Dermis blood vessel endothelial cell (primary cell): ENCODE measurements at regions not wholly inside any gene's neighbourhood (a gene's known extent, or its start where the extent isn't known, plus 50 kb on each side); places are given as distances from the start of the nearest gene placed in this dataset.
"Not testable (repeated sequence)": the region's sequence is repeated elsewhere in the genome, so short reads cannot be mapped to it uniquely, and the experiment has no call there.

Source experiments
- DNase-seq: peaks from one replicate; pipeline ENCODE4 v3.0.0; 2010

DNA sequence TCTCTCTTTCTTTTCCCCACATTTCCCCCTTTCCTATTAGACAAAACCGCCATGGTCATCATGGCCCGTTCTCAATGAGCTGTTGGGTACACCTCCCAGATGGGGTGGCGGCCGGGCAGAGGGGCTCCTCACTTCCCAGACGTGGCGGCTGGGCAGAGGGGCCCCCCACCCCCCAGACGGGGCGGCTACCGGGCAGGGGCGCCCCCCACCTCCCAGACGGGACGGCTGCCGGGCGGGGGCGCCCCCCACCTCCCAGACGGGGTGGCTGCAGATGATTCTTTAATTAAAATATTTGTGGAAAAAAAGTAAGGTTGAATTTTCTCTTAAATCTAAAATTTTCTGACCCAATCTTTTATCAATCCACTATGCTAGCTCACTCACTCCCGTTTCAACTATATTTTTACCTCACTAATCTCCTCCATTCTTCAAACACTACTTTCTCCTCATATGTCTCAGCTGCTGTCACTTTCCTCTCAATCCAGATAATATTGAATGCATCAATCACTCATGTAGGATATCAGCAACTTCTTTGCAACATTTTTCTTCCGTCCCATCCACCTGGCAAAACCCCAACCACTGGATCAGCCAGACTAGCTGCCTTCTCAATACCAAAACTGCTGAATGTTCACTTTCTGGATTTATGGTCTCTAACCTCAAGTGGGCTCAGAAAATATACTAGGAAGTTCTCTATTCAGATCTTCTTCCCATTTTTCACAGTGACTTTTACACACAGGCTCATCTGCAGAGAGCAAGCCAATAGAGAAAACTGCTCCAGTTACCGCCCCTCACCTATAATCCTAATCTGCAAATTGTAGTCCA lies 81.1 kb upstream of the TRIM24 start:
- DNase-seq, result no peak

DNA sequence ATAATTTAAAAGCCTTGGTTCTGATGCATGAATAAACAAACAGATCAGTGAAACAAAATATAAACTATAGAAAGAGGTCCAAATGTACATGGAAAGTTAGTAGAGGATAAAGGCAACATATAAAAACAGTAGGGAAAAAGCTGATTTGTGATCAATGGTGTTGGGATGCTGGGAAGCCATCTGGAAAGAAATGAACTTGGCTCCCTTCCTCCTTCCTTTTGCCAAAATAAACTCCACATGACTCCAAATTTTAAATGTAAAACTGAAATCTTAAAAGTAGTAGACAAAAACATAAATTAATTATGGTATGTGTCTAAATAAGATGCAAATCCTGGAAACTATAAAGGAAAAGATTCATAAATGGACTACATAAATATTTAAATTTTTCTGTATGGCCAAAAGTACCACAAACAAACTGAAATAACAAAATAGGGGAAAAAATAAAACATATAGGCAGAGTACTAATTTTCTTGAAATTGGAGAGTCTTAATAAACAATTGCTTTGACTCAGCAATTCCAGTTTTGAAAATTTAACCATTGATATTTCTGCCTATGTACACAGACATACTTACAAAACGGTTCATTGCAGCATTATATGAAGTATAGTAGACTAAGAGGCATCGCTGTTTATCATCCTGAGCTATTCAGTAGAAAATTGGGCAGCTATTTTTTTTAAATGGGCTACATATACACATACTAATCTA lies 77.0 kb upstream of the TRIM24 start:
- DNase-seq, result no peak

DNA sequence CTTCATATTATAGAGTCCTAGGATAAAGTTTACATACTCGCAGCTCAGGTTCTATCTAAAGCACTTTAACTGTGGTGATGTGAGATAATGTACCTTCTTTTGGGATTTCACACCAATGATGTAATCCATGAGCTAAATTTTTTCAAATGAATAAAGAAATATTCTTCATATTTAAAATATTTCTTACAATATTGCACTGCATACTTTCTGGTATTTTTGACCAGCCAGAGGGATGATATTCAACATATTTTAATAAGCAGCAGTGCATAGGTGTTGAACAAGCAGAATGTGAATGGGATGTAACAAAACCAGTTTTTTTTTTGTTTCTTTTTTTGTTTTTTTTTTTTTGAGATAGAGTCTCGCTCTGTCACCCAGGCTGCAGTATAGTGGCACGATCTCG lies 73.2 kb upstream of the TRIM24 start:
- DNase-seq, result no peak

DNA sequence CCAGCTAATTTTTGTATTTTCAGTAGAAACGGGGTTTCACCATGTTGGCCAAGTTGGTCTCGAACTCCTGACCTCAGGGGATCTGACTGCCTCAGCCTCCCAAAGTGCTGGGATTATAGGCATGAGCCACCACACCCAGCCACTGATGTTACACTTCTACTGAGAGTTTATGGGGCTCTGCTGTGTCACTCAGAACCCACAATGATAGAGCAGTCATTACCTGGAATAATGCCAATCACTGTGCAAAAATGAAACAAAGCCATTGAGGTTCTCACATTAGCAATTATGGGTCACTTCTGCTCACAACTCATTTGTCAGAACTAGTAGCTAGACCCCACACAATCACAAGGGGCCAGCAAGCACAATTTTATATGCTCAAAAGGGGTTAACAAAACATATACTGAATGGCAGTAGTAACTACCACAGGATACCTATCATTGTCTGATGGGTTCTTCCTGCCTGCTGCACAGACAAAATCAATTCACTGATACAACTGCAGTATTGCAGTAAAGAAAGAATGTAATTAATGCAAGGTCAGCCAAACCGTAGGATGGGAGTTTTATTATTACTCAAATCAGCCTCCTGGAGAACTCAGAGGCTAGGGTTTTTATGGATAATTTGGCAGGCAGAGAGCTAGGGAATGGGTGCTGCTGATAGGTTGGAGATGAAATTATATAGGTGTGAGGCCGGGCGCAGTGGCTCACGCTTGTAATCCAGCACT lies 72.1 kb upstream of the TRIM24 start:
- DNase-seq, result peak; percentile 2

DNA sequence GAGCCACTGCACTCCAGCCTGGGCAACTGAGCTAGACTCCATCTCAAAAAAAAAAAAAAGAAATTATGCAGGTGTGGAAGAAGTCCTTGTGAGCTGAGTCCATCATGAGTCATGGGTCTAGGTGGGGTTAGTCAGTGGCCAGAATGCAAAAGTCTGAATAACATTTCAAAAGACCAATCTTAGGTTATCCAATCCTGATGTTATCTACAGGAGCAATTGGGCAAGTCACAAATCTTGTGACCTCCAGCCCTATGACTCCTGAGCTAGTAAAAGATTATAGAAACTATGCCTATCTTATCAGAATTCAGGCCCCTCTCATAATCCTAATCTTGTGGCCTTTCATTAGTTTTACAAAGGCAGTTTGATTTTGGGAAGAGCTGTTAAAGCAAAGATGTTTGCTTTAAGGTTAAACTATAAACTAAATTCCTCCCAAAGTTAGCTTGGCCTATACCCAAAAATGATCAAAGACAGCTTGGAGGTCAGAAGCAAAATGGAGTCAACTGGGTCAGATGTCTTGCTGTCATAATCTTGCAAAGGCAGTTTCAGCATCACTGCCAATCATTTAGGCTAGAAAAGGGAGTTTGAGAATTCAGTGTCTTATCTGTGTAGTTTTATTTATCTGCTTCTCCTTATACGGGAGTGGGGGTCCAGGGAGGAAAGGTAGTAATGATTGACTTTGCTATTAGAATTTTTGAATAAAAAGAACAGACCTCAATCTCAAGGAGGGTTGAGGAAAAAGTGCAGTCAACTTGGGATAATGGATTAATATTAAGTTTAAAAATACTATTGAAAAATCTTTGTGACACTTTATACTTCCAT lies 71.2 kb upstream of the TRIM24 start:
- no peak for DNase-seq

DNA sequence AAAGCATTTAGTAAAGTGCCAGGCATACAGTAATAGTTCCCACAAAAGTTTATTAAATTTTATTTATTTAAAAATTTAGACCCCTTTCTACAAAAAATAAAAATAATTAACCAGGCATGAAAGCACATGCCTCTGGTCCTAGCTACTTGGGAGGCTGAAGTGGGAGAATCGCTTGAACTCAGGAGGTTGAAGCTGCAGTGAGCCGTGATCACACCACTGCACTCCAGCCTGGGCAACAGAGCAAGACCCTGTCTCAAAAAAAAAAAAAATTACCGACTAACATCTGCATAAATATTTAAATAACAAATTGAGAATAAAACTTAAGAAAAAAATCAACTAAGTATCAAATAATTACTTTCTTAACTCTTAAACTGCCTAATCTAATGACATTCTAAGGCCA lies 64.3 kb upstream of the TRIM24 start:
- DNase-seq, result no peak

DNA sequence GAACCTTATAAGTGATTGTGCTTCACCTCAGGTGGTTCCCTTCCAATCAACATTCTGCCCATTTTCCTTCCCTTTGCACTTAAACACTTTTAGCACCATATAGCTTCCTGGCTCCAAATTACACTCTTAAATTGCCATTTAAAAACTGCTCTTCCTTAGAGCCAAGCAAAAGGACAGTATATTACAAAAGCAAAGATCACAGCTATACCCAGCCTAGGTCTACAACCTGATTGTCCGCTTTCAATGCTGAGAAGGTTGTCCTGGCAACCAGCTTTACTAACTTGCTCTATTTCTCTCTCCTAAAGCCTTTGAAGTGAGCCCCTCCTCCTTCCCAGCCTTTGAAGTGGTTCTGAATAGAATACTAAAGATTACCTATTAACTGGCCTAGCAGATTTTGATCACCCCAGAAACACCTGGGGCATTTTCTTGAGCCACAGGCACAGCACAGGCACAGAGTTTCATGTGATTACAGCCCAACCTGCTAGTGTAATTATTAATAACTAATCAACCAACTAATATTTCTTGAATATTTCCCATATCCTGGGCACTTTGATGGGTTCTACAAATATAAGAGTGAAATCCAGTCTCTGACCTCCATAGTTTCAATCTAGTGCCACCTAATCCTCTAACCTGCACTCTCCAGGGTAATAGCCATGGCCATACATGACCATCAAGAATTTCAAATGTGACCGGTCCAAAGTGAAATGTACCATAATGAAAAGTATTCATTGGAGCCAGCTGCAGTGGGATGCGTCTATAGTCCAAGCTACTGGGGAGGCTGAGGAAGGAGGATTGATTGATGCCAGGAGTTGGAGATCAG lies 63.6 kb upstream of the TRIM24 start:
- DNase-seq, result no peak

DNA sequence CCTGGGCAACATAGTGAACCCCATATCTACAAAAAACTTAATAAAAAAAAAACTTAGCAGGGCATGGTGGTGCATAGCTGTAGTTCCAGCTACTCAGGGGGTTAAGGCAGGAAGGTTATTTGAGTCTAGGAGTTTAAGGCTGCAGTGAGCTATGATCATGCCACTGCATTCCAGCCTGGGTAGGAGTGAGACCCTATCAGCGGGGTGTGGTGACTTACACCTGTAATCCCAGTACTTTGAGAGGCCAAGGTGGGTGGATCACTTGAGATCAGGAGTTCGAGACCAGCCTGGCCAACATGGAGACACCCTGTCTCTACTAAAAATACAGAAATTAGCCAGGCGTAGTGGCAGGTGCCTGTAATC lies 63.0 kb upstream of the TRIM24 start:
- DNase-seq, result not testable (repeated sequence)

DNA sequence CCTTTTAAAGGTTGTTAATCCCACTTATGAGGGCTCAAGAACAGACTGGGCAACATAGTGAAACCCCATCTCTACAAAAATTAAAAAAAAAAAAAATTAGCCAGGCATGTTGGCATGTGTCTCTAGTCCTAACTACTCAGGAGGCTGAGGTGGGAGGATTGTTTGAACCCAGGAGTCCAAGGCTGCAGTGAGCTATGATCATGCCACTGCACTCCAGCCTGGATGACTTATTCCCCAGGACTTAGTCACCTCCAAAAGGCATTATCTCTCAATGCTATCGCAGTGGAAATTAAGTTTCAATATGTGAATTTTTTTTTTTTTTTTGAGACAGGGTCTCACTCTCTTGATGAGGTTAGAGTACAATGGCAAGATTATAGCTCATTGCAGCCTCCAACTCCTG lies 61.2 kb upstream of the TRIM24 start:
- no peak for DNase-seq

DNA sequence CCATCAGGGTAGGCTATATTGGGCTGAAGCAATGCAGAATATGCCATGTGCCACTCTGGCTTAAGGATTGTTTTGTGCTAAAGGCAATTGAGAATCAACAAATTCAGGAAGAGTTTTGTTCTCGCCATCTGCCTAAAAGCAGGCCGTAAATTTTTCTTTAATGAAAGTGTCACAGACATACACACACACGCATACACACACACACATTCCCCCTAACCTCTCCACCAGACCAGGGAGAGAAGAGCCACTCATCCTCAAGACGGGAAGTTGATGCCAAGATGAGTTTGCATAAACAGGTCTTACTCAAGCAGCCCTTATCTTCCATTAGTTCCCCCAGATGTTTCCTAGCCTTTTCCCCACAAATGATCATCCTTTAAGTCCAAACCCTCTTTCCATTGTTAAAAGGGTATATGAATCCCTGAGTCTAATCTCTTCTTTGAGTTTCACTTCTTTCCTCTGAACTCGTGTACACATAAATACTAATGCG lies 59.6 kb upstream of the TRIM24 start:
- peak; percentile 53 for DNase-seq

DNA sequence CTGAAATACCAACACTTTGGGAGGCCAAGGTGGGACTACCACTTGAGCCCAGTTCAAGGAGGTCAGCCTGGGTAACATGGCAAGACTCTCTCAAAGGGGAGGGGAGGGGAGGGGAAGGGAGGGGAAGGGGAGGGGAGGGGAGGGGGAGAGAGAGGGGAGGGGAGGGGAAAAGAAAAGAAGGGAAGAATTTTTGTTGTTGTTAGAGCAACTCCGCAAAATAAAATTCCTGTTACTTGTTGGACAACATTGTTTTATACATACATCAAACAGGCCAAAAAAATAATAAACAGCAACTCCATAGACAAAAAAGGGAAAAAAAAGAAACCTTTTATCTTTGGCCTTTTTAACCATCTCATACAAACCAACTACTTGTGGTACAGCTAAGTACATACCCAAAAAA lies 57.3 kb upstream of the TRIM24 start:
- no peak for DNase-seq

DNA sequence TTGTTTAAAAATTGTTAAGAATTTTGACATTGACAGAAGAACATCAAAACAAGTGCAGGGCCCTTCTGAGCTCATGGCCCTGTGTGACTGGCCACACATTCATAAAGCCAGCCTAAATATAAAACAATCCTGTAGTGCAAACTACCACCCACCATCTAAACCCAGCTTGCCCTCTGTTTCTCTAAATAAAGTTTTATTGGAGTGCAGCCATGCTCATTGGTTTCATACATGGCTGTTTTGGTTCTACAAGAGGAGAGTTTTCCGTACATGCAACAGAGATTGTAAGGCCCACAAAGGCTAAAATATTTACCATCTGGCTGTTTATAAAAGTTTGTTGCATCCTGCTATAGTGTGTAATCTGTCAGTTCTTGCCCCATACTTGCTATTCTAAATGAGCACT lies 54.6 kb upstream of the TRIM24 start:
- DNase-seq, result no peak

DNA sequence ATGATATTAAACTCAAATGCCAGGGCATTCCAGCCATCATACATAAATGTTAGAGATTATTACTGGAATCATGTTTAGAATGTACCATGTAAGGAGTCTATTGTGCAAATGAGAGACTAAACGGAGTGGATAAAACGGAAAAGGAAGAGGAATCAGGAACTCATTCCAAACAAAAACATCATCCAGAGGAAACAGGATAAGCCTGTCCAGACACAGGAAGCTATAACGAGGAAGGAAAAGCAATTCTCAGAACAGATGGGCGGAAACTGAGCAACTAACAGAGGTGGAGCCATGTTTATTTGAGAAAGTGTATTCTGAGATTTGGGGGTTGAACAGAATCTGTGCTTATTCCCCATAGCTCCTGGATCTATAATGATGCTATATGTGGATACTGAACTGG lies 52.3 kb upstream of the TRIM24 start:
- DNase-seq, result peak; percentile 71
